Cardiac fibroblast (primary cell): ENCODE measurements at regions not wholly inside any gene's neighbourhood (a gene's known extent, or its start where the extent isn't known, plus 50 kb on each side); places are given as distances from the start of the nearest gene placed in this dataset.

Experiments used
- DNase-seq, 2 donors: peaks; one replicate each; pipeline versions ENCODE4 v3.0.0 to v3.0.0-alpha.2; 2010; ENCODE audit warnings: low read depth in 2 of 2
- H3K4me3 ChIP-seq, 2 donors: replicated peaks in 1 of 2; 1 replicate in 1 of 2; 2 replicates in 1 of 2; pipeline ENCODE4 v1.5.1; 2011; ENCODE audit warnings: low read depth in 2 of 2, low read length in 2 of 2, mild to moderate bottlenecking in 2 of 2, moderate library complexity in 1 of 2
- CTCF ChIP-seq: IDR thresholded peaks from one replicate; pipeline ENCODE4 v1.5.1; 2011; ENCODE audit warnings: low read depth, mild to moderate bottlenecking, low read length, inconsistent platforms

GRCh38 chr7:131130324-131130723, 197.4 kb upstream of the MKLN1 start:
- no peak overlapping the region for H3K4me3 ChIP-seq
- no peak for DNase-seq
- TF ChIP-seq CTCF: no peak

- H3K4me3 ChIP-seq: no peak overlapping the region
- no peak for TF ChIP-seq CTCF
- DNase-seq: no peak
These were observed 196.5 kb upstream of the MKLN1 start for GRCh38 chr7:131131012-131131745.

- TF ChIP-seq CTCF: no peak
- no peak overlapping the region for H3K4me3 ChIP-seq
- no peak for DNase-seq
These were observed 195.8 kb upstream of the MKLN1 start for GRCh38 chr7:131131746-131132431.

GRCh38 chr7:131139462-131139861, 188.2 kb upstream of the MKLN1 start:
- TF ChIP-seq CTCF: no peak
- DNase-seq: no peak
- H3K4me3 ChIP-seq: no peak overlapping the region

- H3K4me3 ChIP-seq: no peak overlapping the region
- no peak for TF ChIP-seq CTCF
- DNase-seq: no peak
These were observed 186.2 kb upstream of the MKLN1 start for GRCh38 chr7:131141443-131141967.

GRCh38 chr7:131143869-131144268, 183.8 kb upstream of the MKLN1 start:
- no peak for DNase-seq
- H3K4me3 ChIP-seq: no peak overlapping the region
- TF ChIP-seq CTCF: no peak
